GM18511 (cell line): ENCODE measurements at regions not wholly inside any gene's neighbourhood (a gene's known extent, or its start where the extent isn't known, plus 50 kb on each side); places are given as distances from the start of the nearest gene placed in this dataset.

Experiments
- ATAC-seq: cut with Tn5 transposase; IDR thresholded peaks from one replicate; pipeline ENCODE4 v1.9.1; 2021; ENCODE audit warnings: mild to moderate bottlenecking, moderate library complexity; ENCODE audit not compliant: unreplicated experiment

DNA sequence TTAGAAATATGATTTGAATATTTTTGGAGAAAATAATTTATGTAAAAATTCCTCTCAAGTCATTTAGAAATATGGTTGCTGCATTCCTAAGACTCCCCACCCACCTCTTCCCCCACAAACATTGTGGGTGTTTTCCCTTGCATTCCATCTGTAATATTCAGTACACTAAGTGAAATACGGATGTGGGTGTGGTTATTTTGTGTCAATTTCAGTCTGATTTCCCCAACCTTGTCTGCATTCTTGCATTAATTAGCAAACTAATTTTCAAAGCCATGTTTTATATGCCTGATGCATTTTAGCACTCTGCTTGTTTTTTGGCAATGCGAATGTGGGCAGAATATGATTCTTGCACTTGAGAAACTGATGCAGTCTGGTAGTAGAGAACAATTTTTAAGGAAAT lies 408.3 kb upstream of the RGMA start:
- no peak for ATAC-seq

DNA sequence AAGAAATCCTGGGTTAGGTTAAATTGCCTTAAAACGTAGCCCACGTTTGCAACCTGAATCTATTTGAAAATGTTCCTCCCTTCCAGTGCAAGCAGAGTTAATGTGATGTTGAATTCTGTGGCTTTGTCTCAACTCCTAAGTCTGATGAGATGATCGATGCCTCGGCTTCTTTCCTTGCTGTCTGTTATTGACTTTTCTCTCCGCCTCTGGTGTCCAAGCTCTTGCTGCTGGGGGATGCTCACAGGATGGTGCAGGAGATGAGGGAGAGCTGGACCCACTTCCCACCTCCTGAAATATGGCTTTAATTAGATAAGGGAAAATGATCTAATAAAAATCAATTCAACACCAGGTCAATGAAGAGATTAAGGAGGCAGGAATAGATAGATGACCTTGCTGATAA lies 407.9 kb upstream of the RGMA start:
- no peak for ATAC-seq

DNA sequence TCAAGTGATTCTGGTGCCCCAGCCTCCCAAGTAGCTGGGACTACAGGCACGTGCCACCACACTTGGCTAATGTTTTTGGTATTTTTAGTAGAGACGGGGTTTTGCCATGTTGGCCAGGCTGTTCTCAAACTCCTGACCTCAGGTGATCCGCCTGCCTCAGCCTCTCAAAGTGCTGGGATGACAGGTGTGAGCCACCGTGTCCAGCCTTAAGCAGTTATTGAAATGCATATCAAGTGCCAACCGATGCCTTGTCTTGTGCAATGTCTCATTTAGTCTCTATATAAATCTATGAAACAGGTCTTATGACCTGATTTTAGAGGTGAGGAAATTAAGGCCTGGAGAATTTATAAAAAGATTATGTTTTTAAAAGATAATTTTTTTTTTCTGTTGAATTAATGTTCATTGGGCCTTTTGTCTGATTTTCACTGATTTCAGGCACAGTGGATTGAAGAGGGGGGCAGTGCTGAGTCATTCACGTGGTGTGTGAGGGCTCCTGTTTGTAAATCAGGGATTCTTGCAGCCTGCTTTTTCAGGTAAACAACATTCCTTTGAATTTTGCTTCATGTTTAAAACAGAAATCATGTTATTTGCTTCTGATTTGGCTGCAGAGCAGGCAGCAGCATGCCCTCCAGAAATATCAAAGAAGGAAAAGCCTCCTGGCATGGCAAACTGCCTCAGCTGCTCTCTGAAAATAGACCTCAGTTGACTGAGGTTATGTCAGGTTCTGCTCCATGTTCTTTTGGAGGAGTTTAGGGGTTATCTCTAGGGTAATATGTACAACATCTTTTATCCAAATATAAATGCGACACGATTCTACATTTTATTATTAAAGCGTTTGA lies 407.0 kb upstream of the RGMA start:
- ATAC-seq = no peak

DNA sequence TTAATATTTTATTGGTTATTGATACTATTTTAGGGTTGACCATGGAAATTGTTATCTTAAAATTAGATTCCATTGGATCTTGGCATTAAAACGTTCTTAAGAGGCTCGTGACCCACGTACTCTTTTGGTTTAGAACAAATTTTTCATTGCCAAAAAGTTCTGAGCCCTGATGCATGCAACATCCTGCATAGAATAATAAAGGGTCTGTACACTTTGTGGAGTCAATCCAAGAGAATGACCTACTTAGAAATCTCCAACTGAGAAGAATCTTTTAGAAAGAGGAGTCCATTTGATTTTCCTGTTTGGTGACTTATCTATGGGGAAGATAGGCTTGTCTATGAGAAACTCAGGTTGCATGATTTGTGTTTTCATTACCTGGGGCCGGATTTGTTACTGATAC lies 404.2 kb upstream of the RGMA start:
- no peak for ATAC-seq

DNA sequence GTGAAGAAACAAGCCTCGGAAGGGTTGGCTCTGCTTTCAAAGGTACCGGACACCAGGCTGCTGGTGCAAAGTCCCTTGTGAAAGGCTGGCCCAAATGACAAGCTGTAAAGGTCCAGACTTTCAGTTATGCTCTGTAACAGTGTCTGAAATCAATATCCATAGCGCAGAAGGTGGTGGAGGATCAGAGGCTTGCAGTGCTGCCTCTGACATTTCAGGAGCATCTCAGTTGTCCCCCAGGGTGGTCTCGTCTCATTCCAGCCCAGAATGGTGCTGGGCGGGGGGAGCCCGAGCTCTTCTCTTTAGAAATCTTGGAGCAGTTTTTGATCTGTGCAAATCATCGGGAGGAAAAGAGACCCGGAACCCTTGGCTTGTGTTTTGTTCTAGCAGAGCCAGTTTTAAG lies 402.3 kb upstream of the RGMA start:
- no peak for ATAC-seq

DNA sequence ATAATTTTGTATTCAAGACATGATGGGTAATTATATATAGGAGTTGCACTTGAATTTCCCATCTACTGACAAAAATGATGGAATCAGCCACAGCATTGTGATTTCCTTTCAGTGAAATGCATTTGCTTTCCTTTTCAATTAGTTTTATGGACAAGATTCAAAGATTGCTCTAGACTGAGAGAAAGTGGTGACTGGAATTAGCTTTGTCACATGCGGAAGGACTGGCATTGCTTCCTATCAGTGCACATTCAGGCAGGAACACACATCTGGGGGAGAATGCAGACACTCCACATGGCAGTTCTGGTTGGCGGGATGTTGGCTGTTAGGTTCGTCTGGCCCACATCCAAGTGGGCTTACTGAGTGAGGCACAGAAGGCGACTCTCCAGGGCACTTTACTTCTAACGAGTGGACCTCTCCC lies 399.3 kb upstream of the RGMA start:
- no peak for ATAC-seq

DNA sequence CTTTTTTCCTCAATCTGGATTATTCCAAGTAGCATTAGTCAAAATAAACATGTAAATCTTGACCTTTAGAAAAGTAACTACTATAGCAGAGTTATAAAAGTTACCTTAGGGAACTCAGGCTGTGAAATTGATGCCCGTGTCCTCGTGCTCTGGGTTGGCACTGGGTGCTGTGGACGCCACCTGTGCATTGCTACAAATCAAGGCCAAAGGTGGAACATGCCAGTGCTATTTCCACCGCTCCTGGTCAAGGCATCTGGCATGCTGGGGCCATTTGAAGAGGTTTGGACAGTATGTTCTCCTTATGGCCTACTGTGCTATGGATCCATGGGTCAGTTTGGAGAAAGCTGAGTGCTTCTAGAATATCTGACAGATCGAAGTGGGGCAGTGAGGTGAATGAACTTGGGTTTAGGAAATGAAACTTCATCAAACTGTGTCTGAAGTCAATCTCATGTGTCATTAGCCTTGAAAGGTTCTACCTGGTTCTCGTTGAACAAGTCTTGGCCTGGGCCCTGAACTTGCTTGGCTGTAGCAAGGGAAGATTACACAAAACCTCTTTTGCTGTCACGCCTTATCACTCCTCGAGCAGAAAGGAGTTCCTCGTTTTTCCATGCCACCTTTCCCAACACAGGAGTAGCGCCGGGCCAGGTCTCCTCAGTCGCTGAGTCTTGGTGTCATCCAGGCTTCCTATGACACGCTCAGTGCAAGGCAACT lies 397.6 kb upstream of the RGMA start:
- no peak for ATAC-seq

DNA sequence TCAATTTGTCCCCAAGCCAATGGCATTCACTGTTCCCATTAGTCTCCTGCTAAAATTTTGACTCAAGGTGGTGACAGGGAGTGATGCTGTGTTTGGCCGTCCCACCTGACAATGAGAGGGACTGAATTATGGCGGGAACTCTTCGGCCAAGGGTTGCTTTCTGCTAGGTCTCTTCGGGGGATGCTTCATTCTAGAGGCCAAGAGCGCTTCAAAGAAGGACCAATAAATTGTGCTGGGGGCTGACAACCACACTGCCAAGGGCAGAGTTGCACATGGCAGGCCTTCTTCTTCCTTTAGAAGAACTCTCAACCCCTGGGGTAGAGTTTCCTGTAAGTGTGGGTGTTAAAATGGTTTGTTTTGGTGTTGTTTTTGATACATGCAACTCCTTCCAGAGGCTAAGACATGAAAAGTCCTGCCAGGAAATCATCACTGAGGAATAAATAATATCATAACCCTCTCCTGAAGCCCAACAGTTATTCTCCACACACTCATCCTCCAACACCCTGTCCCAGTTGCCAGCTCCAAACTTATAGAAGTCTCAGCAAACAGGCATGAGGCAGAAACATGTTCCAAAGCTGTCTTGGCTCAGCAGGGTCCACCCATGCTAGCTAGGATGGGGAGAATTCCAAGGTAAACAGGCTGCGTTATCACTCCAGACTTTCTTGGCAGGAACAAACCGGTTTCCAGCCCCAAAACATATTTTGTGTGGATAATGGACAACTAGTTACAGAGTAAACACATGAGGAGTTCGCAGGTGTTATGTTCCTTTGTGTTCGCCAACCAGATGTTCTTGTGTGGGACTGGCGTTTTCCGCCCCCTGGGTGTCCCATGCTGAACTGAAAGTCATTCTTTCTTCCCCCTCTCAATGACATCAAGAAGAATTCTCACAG lies 396.7 kb upstream of the RGMA start:
- no peak for ATAC-seq

DNA sequence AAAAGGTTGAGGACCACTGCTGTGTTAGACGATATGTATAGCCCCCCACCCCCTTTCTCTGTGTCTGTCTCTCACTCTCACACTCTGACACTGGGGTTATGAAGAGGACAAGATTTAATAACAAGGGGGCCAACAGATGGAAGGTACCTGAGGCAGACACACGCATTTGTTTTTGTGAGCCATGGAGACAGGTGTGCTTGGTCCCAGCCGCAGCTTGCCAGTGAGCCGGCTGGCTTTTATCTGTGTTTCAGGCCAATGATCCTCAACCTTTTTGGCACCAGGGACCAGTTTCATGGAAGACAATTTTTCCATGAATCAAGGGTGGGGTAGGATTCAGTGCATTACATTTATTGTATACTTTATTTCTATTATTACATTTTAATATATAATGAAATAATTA lies 394.9 kb upstream of the RGMA start:
- ATAC-seq = no peak

DNA sequence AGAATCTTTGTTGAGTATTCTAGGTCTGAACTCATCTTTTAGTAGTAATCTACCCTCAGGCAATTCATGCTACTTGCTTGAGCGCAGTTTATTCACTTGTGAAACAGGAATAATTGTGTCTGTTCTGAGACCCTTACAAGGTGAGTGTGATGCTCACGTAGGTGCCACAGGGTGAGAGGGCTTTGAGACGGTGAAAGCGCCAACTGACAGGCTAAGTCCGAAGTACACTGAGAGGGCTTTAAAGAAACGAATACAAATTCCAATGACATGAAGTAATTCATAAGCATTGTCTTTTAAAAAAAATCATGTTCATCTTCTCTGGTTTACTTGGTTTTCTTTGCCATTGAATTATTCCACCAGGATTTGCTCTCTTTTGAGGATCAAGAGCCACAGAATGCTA lies 393.7 kb upstream of the RGMA start:
- ATAC-seq = no peak

DNA sequence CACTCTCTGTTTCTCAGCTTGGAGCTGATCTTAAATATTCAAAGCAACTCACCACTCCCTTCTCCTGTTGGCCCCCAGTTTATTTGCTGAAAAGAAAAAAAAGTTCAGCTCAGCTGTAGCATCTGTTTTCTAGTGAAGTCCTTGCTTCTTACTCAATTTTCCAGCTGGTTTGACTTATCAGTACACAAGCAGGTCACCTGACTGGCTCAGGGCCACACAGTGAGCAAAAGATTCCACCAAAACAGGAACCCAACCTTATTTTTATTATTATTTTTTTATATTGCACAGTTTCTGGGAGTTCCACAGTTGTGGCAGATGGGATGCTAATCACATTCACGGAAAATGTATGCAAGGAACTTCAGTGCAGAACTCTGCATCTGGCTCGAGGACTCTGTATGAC lies 390.7 kb upstream of the RGMA start:
- no peak for ATAC-seq

DNA sequence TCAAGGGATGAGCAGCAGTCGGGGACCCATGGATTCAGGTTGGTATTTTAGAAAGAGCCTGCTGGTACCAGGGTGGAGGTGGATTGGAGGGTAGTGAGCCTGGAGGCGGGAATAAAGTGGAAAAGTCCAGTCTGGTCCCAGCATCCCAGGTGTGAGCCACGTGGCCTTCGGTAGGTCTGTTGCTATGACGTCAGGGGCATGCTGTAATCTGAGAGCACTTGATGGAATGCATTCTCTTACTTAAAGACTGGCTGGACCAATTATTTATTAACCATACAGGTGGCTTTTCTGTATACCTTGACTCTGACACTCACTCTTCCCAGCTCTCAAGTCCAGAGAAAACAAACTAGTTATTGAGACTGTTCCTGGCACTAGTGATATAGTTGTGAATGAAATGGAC lies 389.9 kb upstream of the RGMA start:
- ATAC-seq = no peak

DNA sequence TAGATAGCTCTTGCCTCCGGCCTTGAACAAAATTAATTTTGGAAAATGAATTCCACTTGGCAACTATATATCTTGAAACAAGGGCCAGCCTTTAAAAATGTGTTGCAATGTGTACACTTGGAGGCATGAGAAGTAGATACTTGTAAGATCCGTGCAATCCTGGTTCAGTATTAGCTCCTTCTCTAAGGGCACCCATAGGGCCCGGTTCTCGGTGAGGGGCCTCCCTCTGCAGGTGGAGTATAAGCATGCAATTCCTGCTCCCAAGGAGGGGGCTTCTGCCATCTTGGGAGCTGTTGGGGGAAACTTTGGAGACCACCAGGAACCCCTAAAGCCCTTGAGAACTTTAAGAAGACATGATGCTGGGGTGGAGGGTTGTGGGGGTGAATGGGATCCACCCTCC lies 388.7 kb upstream of the RGMA start:
- no peak for ATAC-seq

DNA sequence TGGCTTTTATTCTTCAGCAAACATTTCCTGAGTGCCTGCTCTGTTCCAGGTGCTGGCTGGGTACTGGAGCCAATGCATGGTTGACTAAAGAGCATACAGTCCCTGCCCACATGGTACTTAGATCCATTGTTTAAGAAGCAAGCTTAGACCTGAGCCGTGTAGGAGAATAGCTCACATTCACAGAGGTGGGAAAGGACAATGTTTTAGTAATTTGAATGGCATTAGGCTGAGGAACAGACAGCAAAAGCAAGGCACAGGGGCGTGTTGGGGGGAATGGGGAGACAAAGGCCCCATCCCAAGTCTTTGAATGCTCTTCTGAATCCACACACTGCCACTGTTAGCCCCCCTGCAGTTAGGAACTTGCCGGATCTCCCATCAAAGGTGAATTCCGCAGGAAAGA lies 388.2 kb upstream of the RGMA start:
- ATAC-seq = no peak

DNA sequence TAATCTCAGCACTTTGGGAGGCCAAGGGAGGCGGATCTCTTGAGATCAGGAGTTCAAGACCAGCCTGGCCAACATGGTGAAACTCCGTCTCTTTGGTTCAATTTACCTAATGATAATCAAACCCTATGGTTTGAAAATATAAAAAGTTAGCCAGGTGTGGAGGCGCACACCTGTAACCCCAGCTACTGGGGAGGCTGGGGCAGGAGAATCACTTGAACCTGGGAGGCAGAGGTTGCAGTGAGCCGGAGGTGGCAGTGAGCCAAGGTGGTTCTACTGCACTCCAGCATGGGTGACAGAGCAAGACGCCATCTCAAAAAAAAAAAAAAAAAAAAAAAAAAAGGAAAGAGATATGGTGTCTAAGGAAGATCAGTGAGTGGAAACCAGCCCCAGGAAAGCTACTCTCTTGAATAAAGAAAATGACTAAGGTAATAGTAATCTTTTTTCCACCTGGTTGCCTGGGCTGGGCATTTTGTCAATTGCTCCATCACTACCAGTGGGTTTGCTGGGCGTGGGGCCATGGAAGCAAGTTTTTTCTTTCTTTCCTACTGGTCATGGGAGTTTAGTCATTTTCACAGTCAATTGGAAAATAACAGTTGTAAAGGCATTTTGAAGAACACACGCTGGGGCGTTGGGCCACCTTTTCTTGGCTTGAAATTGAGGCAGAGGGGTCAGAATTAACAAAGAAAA lies 387.6 kb upstream of the RGMA start:
- ATAC-seq = no peak

DNA sequence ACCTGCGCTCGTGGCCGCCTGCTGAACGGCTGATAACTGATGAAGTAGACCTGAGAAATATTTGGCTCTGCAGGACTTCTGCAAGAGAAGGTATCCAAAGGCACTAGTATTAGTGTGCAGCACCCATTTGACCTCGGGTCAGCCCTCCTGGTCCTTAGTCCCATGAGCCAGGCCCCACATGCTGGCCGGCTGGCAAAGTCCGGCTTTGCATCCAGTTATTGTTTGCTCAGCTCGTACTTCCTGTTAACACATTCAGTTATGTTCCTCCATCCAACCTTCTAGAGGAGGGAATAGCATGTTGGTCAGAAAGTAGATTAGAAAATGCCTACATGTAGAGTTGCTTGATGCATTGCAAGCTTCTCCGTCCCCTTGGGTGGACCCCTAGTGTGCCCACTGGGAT lies 385.7 kb upstream of the RGMA start:
- ATAC-seq = no peak

DNA sequence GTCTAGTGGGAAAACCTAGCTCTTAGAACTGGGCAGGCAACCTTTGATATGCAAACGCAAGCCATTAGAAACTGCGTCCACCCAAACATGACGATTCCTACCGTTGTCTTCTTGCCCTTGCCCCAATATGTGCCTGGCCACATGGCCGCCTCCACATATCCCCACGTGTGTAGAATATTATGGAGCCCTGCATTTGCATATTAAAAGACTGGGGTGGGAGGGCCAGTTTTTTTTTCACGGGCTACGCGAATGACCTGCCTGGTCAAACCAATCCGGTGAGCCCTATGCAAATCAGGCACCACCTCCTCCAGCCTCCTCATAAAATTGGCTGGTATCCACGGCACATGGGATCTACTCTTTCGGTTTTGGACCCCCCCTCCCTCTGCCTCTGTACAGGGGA lies 381.0 kb upstream of the RGMA start:
- no peak for ATAC-seq

DNA sequence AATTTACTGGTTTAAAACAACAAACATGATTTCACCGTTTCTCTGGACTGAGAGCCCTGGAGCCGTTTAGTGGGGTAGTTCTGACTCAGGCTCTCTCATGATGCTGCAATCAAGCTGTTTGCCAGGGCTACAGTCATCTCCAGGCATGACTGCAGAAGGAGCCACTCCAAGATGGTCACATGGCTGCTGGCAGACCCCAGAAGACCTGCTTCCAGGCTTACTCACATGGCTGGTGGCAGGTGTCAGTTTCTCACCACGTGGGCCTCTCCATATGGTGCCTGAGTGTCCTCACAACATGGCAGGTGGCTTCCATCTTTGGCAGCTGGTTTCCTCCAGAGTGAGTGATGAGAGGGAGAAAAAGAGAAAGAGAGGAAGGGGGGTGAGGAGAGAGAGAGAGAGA lies 378.3 kb upstream of the RGMA start:
- ATAC-seq = no peak

DNA sequence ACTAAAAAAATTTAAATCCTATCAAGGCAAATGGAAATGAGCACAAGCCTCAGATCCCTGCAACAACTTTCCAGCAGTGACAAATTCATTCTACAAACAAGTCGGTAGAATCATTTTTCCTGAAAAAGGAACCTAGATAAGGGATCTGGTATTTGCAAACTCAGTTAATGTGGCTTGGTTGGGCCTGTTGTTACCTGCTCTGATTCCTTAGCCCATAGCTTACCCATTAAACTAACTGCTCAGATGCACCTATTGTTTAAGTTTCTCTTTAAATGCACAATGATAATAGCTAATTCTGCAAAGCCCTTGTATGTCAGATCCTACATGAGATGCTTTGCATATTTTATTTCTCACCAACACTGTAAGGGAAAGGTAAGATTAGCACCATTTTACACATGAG lies 377.4 kb upstream of the RGMA start:
- no peak for ATAC-seq

DNA sequence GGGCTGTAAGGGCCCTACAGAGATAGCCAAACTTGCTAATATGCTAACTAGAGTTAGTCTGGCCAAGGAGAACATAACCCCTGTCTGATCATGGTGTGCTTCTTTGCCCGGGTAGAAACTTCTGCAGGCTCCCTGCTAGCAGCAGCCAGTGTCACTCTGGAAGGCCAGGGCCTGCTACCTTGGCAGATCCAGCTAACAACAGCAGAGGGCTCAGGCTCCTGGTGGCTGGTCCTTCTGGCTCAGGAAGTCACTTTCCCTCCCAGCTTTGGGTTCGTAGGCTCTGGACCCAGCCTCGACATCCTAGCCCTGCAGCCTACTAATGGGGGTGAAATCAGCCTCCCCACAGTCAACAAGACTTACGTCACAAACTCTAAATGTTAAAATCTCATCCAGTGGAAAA lies 373.7 kb upstream of the RGMA start:
- no peak for ATAC-seq

DNA sequence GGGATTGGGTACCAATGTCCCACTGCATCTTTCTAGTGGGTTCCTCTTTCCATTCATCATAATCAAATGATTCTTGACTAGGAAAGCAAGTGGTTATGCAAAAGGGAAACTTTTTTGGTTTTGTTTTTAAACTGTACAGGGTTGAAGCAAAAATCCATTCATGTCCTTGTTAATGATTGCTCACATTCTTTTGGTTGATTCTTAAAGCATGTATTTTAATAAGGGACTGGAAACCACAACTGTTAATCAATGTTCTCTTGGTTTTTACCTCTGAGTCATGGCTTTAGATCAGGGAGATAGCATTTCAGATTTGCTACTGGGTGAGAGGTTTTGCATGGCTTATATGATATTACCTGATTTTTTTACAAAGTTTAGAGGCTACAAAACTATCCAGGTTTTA lies 371.7 kb upstream of the RGMA start:
- peak; percentile 87 for ATAC-seq
